ENCODE measurements at regions not wholly inside any gene's neighbourhood (a gene's known extent, or its start where the extent isn't known, plus 50 kb on each side); places are given as distances from the start of the nearest gene placed in this dataset.

DNA sequence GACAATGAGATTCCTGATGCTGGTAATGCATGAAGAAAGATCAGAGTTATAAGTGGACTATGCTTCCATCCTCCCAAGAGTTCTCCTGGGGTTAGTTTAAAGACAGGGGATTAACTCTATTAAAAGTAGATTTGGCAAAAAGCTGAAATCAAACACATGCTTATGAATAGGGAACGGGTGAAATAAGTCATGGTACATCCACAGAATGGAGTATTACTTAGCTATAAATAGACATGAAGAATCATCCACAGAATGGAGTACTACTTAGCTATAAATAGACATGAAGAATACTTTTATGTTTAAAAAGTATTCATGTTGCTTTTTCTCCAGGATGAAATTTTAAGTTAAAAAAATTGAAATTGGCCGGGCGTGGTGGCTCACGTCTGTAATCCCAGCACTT, 596.4 kb upstream of the B3GAT1 start:
- Histone ChIP-seq H3K27me3 (ENCODE audit: insufficient read depth, low read length, poor library complexity, severe bottlenecking) (no peaks in the 10 kb centered on the region), H3K79me2 (ENCODE audit: insufficient read depth, low read length) (no peaks in the 10 kb centered on the region), H3K9me2 (replicated peaks; ENCODE audit: low read depth, low read length) (no peaks in the 10 kb centered on the region), H3K4me2 (ENCODE audit: low read depth, low read length, poor library complexity, severe bottlenecking) (no peak overlapping the region), H3K4me3 (ENCODE audit: low read length, poor library complexity, severe bottlenecking) (no peak overlapping the region), H4K20me1 (ENCODE audit: insufficient read depth, low read length, poor library complexity, severe bottlenecking) (no peaks in the 10 kb centered on the region), H3K36me3 (ENCODE audit: insufficient read depth, low read length) (no peaks in the 10 kb centered on the region), H3K4me1 (ENCODE audit: insufficient read depth, low read length, poor library complexity, severe bottlenecking) (no peaks in the 10 kb centered on the region), H3F3A (ENCODE audit: low read depth) (no peaks in the 10 kb centered on the region), H3K9ac (ENCODE audit: low read depth, low read length, poor library complexity, severe bottlenecking) (no peak overlapping the region), H3K9me3 (ENCODE audit: insufficient read depth, low read depth, low read length) (peaks cover 28% of the 10 kb centered on the region; the same call in 1 of the 2 replicates), H2AFZ (ENCODE audit: low read length) (no peak overlapping the region)
- TF ChIP-seq EZH2phosphoT487 (IDR thresholded peaks at IDR 0.05; ENCODE audit: borderline replicate concordance): no peak
- TF ChIP-seq, protein P1, sequence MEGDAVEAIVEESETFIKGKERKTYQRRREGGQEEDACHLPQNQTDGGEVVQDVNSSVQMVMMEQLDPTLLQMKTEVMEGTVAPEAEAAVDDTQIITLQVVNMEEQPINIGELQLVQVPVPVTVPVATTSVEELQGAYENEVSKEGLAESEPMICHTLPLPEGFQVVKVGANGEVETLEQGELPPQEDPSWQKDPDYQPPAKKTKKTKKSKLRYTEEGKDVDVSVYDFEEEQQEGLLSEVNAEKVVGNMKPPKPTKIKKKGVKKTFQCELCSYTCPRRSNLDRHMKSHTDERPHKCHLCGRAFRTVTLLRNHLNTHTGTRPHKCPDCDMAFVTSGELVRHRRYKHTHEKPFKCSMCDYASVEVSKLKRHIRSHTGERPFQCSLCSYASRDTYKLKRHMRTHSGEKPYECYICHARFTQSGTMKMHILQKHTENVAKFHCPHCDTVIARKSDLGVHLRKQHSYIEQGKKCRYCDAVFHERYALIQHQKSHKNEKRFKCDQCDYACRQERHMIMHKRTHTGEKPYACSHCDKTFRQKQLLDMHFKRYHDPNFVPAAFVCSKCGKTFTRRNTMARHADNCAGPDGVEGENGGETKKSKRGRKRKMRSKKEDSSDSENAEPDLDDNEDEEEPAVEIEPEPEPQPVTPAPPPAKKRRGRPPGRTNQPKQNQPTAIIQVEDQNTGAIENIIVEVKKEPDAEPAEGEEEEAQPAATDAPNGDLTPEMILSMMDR (conservative IDR thresholded peaks at IDR 0.05; ENCODE audit: low read length): no peak

- H3K4me3 ChIP-seq (ENCODE audit: low read length, poor library complexity, severe bottlenecking): no peak overlapping the region
- no peaks in the 10 kb centered on the region for H3K4me1 ChIP-seq (ENCODE audit: insufficient read depth, low read length, poor library complexity, severe bottlenecking)
- H3K9ac ChIP-seq (ENCODE audit: low read depth, low read length, poor library complexity, severe bottlenecking): no peak overlapping the region
- H4K20me1 ChIP-seq (ENCODE audit: insufficient read depth, low read length, poor library complexity, severe bottlenecking): no peaks in the 10 kb centered on the region
- H3K27me3 ChIP-seq (ENCODE audit: insufficient read depth, low read length, poor library complexity, severe bottlenecking): no peaks in the 10 kb centered on the region
- H3K9me3 ChIP-seq (ENCODE audit: insufficient read depth, low read depth, low read length): peaks cover 28% of the 10 kb centered on the region; the same call in 1 of the 2 replicates
- H3K79me2 ChIP-seq (ENCODE audit: insufficient read depth, low read length): no peaks in the 10 kb centered on the region
- no peak overlapping the region for H3K4me2 ChIP-seq (ENCODE audit: low read depth, low read length, poor library complexity, severe bottlenecking)
- no peaks in the 10 kb centered on the region for H3F3A ChIP-seq (ENCODE audit: low read depth)
- no peaks in the 10 kb centered on the region for H3K9me2 ChIP-seq (replicated peaks; ENCODE audit: low read depth, low read length)
- H2AFZ ChIP-seq (ENCODE audit: low read length): no peak overlapping the region
- no peaks in the 10 kb centered on the region for H3K36me3 ChIP-seq (ENCODE audit: insufficient read depth, low read length)
- no peak for TF ChIP-seq EZH2phosphoT487 (IDR thresholded peaks at IDR 0.05; ENCODE audit: borderline replicate concordance)
- TF ChIP-seq, protein P1 (conservative IDR thresholded peaks at IDR 0.05; ENCODE audit: low read length): no peak
Measured at GRCh38 chr11:135008001-135008405, 596.0 kb upstream of the B3GAT1 start.

- Histone ChIP-seq H3K4me1 (ENCODE audit: insufficient read depth, low read length, poor library complexity, severe bottlenecking) (no peaks in the 10 kb centered on the region), H3F3A (ENCODE audit: low read depth) (no peaks in the 10 kb centered on the region), H3K9ac (ENCODE audit: low read depth, low read length, poor library complexity, severe bottlenecking) (no peak overlapping the region), H3K9me3 (ENCODE audit: insufficient read depth, low read depth, low read length) (peaks cover 28% of the 10 kb centered on the region; the same call in 1 of the 2 replicates), H3K27me3 (ENCODE audit: insufficient read depth, low read length, poor library complexity, severe bottlenecking) (no peaks in the 10 kb centered on the region), H3K36me3 (ENCODE audit: insufficient read depth, low read length) (no peaks in the 10 kb centered on the region), H3K79me2 (ENCODE audit: insufficient read depth, low read length) (no peaks in the 10 kb centered on the region), H3K4me3 (ENCODE audit: low read length, poor library complexity, severe bottlenecking) (no peak overlapping the region), H3K9me2 (replicated peaks; ENCODE audit: low read depth, low read length) (no peaks in the 10 kb centered on the region), H2AFZ (ENCODE audit: low read length) (no peak overlapping the region), H3K4me2 (ENCODE audit: low read depth, low read length, poor library complexity, severe bottlenecking) (no peak overlapping the region), H4K20me1 (ENCODE audit: insufficient read depth, low read length, poor library complexity, severe bottlenecking) (no peaks in the 10 kb centered on the region)
- no peak for TF ChIP-seq EZH2phosphoT487 (IDR thresholded peaks at IDR 0.05; ENCODE audit: borderline replicate concordance)
- TF ChIP-seq, protein P1 (conservative IDR thresholded peaks at IDR 0.05; ENCODE audit: low read length): no peak
Measured at GRCh38 chr11:135006800-135007199, 594.8 kb upstream of the B3GAT1 start.

All from Loucy (cell line).